ENCODE measurements at regions not wholly inside any gene's neighbourhood (a gene's known extent, or its start where the extent isn't known, plus 50 kb on each side); places are given as distances from the start of the nearest gene placed in this dataset.

DNA sequence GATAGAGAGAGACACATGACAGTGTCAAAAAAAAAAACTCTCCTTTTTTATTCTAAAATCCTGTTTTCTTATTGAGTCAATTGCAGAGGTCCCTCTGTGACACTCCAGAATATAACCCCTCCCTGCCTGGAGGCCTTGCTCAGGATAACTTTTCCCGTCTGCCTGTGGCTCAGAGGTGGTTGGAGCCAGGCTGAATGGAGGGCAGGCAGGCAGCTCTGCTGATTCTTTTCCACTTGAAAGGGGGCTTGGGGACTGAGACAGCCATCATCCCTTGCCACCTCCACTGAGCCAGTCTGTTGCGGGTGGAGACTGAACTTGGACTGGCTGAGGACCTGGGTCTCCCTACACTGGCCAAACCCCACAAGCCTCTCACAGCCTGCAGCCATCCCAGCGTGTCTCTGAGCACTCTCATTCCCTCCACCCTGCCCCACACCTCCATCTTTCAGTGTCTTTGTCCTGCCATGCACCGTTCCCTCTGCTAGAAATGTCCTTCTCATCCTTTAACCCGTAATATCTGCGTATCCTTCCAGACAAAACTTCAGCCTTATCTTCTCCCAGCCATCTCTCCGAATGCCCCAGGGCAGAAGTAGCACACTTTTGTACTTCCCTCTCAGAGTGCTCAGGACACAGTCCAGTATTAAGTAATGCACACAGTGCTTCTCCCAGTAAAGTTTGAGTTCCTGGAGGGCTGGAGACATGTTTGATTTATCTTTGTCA, 139.9 kb downstream of the CHIC2 start:
- TF ChIP-seq, protein P1, sequence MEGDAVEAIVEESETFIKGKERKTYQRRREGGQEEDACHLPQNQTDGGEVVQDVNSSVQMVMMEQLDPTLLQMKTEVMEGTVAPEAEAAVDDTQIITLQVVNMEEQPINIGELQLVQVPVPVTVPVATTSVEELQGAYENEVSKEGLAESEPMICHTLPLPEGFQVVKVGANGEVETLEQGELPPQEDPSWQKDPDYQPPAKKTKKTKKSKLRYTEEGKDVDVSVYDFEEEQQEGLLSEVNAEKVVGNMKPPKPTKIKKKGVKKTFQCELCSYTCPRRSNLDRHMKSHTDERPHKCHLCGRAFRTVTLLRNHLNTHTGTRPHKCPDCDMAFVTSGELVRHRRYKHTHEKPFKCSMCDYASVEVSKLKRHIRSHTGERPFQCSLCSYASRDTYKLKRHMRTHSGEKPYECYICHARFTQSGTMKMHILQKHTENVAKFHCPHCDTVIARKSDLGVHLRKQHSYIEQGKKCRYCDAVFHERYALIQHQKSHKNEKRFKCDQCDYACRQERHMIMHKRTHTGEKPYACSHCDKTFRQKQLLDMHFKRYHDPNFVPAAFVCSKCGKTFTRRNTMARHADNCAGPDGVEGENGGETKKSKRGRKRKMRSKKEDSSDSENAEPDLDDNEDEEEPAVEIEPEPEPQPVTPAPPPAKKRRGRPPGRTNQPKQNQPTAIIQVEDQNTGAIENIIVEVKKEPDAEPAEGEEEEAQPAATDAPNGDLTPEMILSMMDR (IDR thresholded peaks at IDR 0.05): no peak
- TF ChIP-seq POLR2A (IDR thresholded peaks at IDR 0.05): no peak
